ENCODE measurements at regions not wholly inside any gene's neighbourhood (a gene's known extent, or its start where the extent isn't known, plus 50 kb on each side); places are given as distances from the start of the nearest gene placed in this dataset.
"Not testable (repeated sequence)": the region's sequence is repeated elsewhere in the genome, so short reads cannot be mapped to it uniquely, and the experiment has no call there.

GRCh38 chr17:14444915-14445314 lies 144.0 kb downstream of the HS3ST3B1 start:
- in situ Hi-C loops (cut with HindIII; ENCODE audit: low pct_unique_long_range_greater_than_20kb, low sequenced_read_pairs): no loop called here
- no peak for DNase-seq (ENCODE audit: low read depth in 1 of 2, low spot score in 1 of 2)
- no peak for TF ChIP-seq JUND (IDR thresholded peaks at IDR 0.05; ENCODE audit: low read depth)

DNA sequence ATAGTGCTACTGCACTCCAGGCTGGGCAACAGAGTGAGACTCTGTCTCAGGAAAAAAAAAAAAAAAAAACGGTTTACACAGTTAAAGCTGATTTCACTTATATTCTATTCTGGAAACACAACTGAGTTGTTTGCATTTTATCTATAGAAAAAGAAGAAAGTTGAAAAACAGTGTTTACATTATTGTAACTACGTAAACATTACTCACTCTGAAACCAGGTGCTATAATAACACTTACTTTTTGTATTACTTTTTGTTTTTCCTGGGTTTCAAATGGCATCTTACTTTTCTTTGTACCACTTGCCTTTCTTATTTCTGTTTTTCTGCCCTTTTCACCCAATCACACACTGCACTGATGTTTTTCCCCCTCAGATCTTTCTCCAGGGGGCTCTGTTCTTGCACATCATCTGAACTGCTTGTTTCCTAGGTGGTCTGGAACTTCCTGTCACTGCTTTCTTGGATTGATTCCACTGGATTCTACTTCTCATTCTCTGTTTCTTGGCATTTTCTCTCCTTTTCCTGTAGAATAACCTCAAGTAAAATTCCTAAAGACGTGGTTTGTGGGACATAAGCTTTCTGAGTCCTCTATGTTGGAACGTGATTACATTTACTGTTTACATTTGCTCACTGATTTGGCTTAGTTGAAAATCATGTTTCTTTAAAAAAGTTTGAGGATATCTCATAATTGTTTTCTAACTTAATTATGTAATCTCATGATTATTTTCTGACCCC lies 142.1 kb downstream of the HS3ST3B1 start:
- TF ChIP-seq JUND (IDR thresholded peaks at IDR 0.05; ENCODE audit: low read depth): no peak
- DNase-seq (ENCODE audit: low read depth in 1 of 2, low spot score in 1 of 2): no peak
- in situ Hi-C loops (cut with HindIII; ENCODE audit: low pct_unique_long_range_greater_than_20kb, low sequenced_read_pairs): no loop called here

DNA sequence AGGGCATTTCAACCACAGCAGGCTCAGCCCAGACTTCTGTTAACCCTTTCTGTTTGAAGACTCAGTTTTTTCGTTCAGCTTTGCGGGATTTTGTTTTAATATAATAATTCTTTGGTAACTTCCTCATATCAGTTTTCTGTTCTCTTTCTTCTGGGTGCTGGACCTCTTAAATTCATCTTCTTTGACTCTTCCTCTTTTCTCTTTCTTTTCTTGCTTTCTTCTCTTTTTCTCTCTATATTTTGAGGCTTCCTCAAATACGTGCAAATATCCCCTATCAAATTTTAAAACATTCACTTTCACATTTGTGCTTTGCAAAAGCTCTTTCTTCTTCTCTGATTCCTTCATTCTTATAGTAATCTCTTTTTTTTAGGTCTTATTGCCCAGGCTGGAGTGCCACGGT lies 136.3 kb downstream of the HS3ST3B1 start:
- no peak for TF ChIP-seq JUND (IDR thresholded peaks at IDR 0.05; ENCODE audit: low read depth)
- in situ Hi-C loops (cut with HindIII; ENCODE audit: low pct_unique_long_range_greater_than_20kb, low sequenced_read_pairs): no loop called here
- no peak for DNase-seq (ENCODE audit: low read depth in 1 of 2, low spot score in 1 of 2)

DNA sequence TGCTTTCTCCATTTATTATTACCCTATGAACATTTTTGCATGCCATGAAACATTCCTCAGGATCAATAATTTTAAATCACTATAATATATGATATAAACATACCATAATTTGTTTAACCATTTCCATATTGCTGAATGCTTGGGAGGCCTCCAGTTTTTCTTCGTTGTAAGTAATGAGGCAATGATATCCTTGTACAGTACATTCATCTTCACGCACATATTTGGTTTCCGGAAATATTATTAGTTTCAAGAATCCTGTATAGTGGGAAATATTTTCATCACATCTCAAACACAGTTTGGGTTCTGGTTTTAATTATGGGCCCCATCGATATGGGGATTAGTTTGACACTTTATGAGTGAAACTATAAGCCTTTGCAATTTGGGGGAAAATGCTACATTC lies 135.4 kb downstream of the HS3ST3B1 start:
- DNase-seq (ENCODE audit: low read depth in 1 of 2, low spot score in 1 of 2): no peak
- TF ChIP-seq JUND (IDR thresholded peaks at IDR 0.05; ENCODE audit: low read depth): no peak
- in situ Hi-C loops (cut with HindIII; ENCODE audit: low pct_unique_long_range_greater_than_20kb, low sequenced_read_pairs): no loop called here

GRCh38 chr17:14434506-14434905 lies 133.6 kb downstream of the HS3ST3B1 start:
- no peak for TF ChIP-seq JUND (IDR thresholded peaks at IDR 0.05; ENCODE audit: low read depth)
- no peak for DNase-seq (ENCODE audit: low read depth in 1 of 2, low spot score in 1 of 2)
- in situ Hi-C loops (cut with HindIII; ENCODE audit: low pct_unique_long_range_greater_than_20kb, low sequenced_read_pairs): no loop called here

DNA sequence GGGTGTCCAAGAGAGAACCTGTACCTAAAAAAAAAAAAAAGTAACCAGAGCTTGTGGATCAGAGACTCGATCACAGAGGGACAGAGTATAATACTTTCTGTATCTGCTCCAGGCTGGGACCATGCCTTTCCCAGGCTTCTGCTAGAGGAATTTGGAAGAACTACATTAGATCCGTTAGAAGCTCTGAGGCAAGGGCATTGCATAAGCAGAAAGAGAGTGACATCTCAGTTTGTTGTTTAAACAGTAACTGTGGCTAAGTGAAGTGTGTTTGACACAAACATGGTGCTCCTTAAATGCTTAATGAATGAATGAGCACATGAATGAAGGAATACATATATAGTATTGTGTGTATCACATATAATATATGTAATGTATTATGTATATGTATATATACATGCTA lies 131.2 kb downstream of the HS3ST3B1 start:
- DNase-seq (ENCODE audit: low read depth in 1 of 2, low spot score in 1 of 2): no peak
- in situ Hi-C loops (cut with HindIII; ENCODE audit: low pct_unique_long_range_greater_than_20kb, low sequenced_read_pairs): no loop called here
- no peak for TF ChIP-seq JUND (IDR thresholded peaks at IDR 0.05; ENCODE audit: low read depth)

GRCh38 chr17:14429084-14429483 lies 128.2 kb downstream of the HS3ST3B1 start:
- no peak for DNase-seq (ENCODE audit: low read depth in 1 of 2, low spot score in 1 of 2)
- in situ Hi-C loops (cut with HindIII; ENCODE audit: low pct_unique_long_range_greater_than_20kb, low sequenced_read_pairs): no loop called here

GRCh38 chr17:14428648-14429029 lies 127.8 kb downstream of the HS3ST3B1 start:
- DNase-seq (ENCODE audit: low read depth in 1 of 2, low spot score in 1 of 2): no peak
- in situ Hi-C loops (cut with HindIII; ENCODE audit: low pct_unique_long_range_greater_than_20kb, low sequenced_read_pairs): no loop called here
- TF ChIP-seq JUND (IDR thresholded peaks at IDR 0.05; ENCODE audit: low read depth): no peak

More at GRCh38 chr17:14429084-14429483, 128.2 kb downstream of the HS3ST3B1 start:
- no peak for TF ChIP-seq JUND (IDR thresholded peaks at IDR 0.05; ENCODE audit: low read depth)

DNA sequence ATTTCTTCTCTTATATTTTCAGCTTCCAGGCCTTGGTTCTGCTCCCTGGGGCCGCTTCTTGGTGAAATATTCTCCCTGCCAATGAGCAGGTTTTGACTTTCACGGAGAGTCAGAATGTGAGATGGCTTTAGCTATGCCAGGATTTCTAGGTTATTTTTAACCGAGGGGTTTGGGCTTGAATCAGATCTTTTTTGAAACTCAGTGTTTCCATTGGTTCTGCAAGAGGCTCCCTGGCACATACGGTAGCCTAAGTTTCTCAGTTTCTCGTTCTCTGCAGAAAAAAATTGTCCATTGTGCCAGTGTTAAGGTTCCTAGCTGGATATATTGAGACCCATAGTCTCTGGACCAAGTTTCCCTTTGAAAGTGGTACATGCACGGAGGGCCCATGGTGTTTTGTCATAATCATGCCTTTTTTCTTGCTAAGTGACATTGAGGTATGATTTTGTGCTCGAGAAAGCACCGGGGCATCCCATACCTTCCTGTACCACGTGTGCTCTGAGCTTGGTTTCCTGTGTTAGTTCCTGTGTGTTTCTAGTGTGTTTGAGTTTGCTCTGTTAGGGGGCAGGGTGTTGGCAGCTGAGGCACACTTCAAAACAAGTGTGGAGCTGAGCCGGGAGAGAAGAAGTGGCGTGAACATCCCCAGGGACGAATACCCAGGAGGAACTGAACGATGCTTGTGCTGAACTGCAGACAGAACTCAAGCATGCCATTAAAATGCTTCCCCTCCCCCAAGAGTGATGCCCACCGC lies 127.2 kb downstream of the HS3ST3B1 start:
- DNase-seq (ENCODE audit: low read depth in 1 of 2, low spot score in 1 of 2): no peak
- no peak for TF ChIP-seq JUND (IDR thresholded peaks at IDR 0.05; ENCODE audit: low read depth)
- in situ Hi-C loops (cut with HindIII; ENCODE audit: low pct_unique_long_range_greater_than_20kb, low sequenced_read_pairs): no loop called here

- in situ Hi-C loops (cut with HindIII; ENCODE audit: low pct_unique_long_range_greater_than_20kb, low sequenced_read_pairs); DNase-seq (ENCODE audit: low read depth in 1 of 2, low spot score in 1 of 2): not testable (repeated sequence)
Measured at GRCh38 chr17:14423156-14423555, 122.3 kb downstream of the HS3ST3B1 start.

DNA sequence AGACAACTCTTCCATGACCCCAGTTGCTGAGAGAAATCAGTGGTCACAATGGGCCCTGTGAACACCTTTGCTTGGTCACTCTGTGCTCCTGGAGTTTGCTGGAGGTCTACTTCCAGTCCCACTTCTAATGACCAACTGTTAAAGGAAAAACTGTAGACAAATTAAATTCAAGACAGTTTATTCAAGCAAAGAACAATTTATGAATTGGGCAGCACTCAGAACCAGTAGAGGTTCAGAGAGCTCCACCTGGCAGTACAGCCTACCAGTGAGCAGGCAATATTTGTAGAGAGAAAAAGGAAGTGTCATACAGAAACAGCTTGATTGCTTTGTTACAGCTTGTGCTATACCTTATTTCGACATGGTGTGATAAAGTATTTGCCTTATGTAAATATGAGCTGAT lies 116.5 kb downstream of the HS3ST3B1 start:
- no peak for DNase-seq (ENCODE audit: low read depth in 1 of 2, low spot score in 1 of 2)
- in situ Hi-C loops (cut with HindIII; ENCODE audit: low pct_unique_long_range_greater_than_20kb, low sequenced_read_pairs): no loop called here
- TF ChIP-seq JUND (IDR thresholded peaks at IDR 0.05; ENCODE audit: low read depth): no peak

DNA sequence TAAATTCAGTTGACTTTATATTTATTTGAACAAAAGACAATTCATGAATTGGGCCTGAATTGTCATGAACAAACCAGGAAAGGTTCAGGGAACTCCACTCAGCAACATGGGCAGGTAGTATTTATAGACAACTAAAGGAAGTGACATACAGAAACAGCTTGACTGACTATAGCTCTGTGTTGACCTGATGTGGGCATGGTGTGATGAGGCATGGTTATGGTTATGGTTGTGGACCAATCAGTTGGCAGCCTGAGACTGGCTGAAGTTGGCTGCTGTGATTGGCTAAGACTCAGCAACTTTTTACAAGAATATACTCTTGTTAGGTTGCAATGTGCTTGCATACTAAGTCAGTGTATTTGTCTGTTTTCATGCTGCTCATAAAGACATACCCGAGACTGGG lies 108.4 kb downstream of the HS3ST3B1 start:
- no peak for DNase-seq (ENCODE audit: low read depth in 1 of 2, low spot score in 1 of 2)
- no peak for TF ChIP-seq JUND (IDR thresholded peaks at IDR 0.05; ENCODE audit: low read depth)
- in situ Hi-C loops (cut with HindIII; ENCODE audit: low pct_unique_long_range_greater_than_20kb, low sequenced_read_pairs): no loop called here

DNA sequence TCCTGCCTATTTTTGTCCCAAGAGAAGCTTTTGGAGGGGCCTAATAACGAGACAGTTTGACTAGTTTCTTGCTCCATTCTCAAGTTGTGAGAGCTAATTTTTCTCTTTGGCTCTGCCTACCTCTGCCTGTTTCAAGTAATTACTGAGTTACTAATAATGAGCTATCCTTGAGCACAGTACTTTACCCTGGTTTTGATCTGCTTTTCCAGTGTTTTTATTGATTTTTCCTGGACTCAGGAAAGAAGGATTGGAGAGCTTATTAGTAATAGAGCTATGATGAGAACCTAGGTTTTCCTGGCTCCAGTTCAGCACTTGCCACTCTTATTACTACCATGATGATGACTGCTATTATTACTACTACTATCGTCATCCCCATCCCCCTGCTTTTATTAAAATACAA lies 106.7 kb downstream of the HS3ST3B1 start:
- in situ Hi-C loops (cut with HindIII; ENCODE audit: low pct_unique_long_range_greater_than_20kb, low sequenced_read_pairs): no loop called here
- TF ChIP-seq JUND (IDR thresholded peaks at IDR 0.05; ENCODE audit: low read depth): no peak
- no peak for DNase-seq (ENCODE audit: low read depth in 1 of 2, low spot score in 1 of 2)
